H9 (cell line): ENCODE measurements at regions not wholly inside any gene's neighbourhood (a gene's known extent, or its start where the extent isn't known, plus 50 kb on each side); places are given as distances from the start of the nearest gene placed in this dataset.
A peak's percentile ranks its signal among the peaks of the same experiment; 100 is the strongest.

Experiments used
- DNase-seq: peaks from one replicate; pipeline ENCODE4 v3.0.0-alpha.2; 2017
- H2AFZ ChIP-seq: one replicate; pipeline ENCODE4 v1.6.1; 2013; ENCODE audit warnings: mild to moderate bottlenecking, low read length, control low read depth, moderate library complexity
- H2AK5ac ChIP-seq: 2 replicates; pipeline ENCODE4 v1.6.1; 2013; ENCODE audit warnings: low read length, control low read depth, mixed read lengths; ENCODE audit not compliant: insufficient read length
- H2BK120ac ChIP-seq: one replicate; pipeline ENCODE4 v1.6.1; 2013; ENCODE audit warnings: low read depth, mild to moderate bottlenecking, low read length, control low read depth, inconsistent platforms; ENCODE audit not compliant: poor library complexity, severe bottlenecking
- H2BK12ac ChIP-seq: 2 replicates; pipeline ENCODE4 v1.6.1; 2013; ENCODE audit warnings: low read length, control low read depth, mixed read lengths, low read depth; ENCODE audit not compliant: insufficient read length
- H2BK15ac ChIP-seq: 2 replicates; pipeline ENCODE4 v1.6.1; 2013; ENCODE audit warnings: low read depth, low read length, control low read depth
- H2BK20ac ChIP-seq: one replicate; pipeline ENCODE4 v1.6.1; 2013; ENCODE audit warnings: low read depth, mild to moderate bottlenecking, low read length, control low read depth, inconsistent platforms; ENCODE audit not compliant: poor library complexity, severe bottlenecking
- H2BK5ac ChIP-seq: 2 replicates; pipeline ENCODE4 v1.6.1; 2013; ENCODE audit warnings: low read length, control low read depth, mixed read lengths; ENCODE audit not compliant: insufficient read length
- H3K14ac ChIP-seq: 2 replicates; pipeline ENCODE4 v1.6.1; 2013; ENCODE audit warnings: low read length, control low read depth; ENCODE audit not compliant: insufficient read depth
- H3K18ac ChIP-seq: 2 replicates; pipeline ENCODE4 v1.6.1; 2013; ENCODE audit warnings: low read depth, mild to moderate bottlenecking, mixed read lengths, low read length, control low read depth; ENCODE audit not compliant: insufficient read length
- H3K23ac ChIP-seq: 2 replicates; pipeline ENCODE4 v1.6.1; 2013; ENCODE audit warnings: low read length, control low read depth, mixed read lengths, low read depth; ENCODE audit not compliant: insufficient read length
- H3K23me2 ChIP-seq: 2 replicates; pipeline ENCODE4 v1.6.1; 2013; ENCODE audit warnings: low read depth, mild to moderate bottlenecking, mixed read lengths, low read length, control low read depth; ENCODE audit not compliant: insufficient read length, poor library complexity, severe bottlenecking
- H3K27ac ChIP-seq: 2 replicates; pipeline ENCODE4 v1.5.1; 2013; ENCODE audit warnings: low read length, control low read depth, mixed read lengths, low read depth; ENCODE audit not compliant: insufficient read length
- H3K27me3 ChIP-seq: 2 replicates; pipeline ENCODE4 v1.6.1; 2013; ENCODE audit warnings: low read length, control low read depth, inconsistent platforms; ENCODE audit not compliant: insufficient read depth
- H3K4ac ChIP-seq: 2 replicates; pipeline ENCODE4 v1.6.1; 2013; ENCODE audit warnings: low read depth, mild to moderate bottlenecking, control low read depth, inconsistent platforms, low read length, moderate library complexity
- H3K4me1 ChIP-seq: 2 replicates; pipeline ENCODE4 v1.6.1; 2013; ENCODE audit warnings: low read length, control low read depth, inconsistent platforms; ENCODE audit not compliant: insufficient read depth
- H3K4me2 ChIP-seq: 2 replicates; pipeline ENCODE4 v1.6.1; 2013; ENCODE audit warnings: low read length, control low read depth, mixed read lengths; ENCODE audit not compliant: insufficient read length, insufficient read depth
- H3K56ac ChIP-seq: 2 replicates; pipeline ENCODE4 v1.6.1; 2013; ENCODE audit warnings: low read depth, mild to moderate bottlenecking, mixed read lengths, low read length, control low read depth; ENCODE audit not compliant: insufficient read length
- H3K79me1 ChIP-seq: 2 replicates; pipeline ENCODE4 v1.6.1; 2013; ENCODE audit warnings: low read depth, mild to moderate bottlenecking, moderate library complexity, low read length, control low read depth, inconsistent platforms; ENCODE audit not compliant: insufficient read depth, poor library complexity, severe bottlenecking
- H3K79me2 ChIP-seq: 2 replicates; pipeline ENCODE4 v1.6.1; 2013; ENCODE audit warnings: low read length, control low read depth, inconsistent platforms; ENCODE audit not compliant: insufficient read depth
- H3K9ac ChIP-seq: 2 replicates; pipeline ENCODE4 v1.6.1; 2013; ENCODE audit warnings: low read length, control low read depth, mixed read lengths; ENCODE audit not compliant: insufficient read length; ENCODE audit errors: extremely low read depth
- H3K9me3 ChIP-seq: one replicate; pipeline ENCODE4 v1.6.1; 2013; ENCODE audit warnings: low read depth, low read length, inconsistent platforms; ENCODE audit not compliant: control insufficient read depth
- H3T11ph ChIP-seq: one replicate; pipeline ENCODE4 v1.6.1; 2013; ENCODE audit warnings: mild to moderate bottlenecking, low read length, control low read depth, inconsistent platforms
- H4K20me1 ChIP-seq: one replicate; pipeline ENCODE4 v1.6.1; 2013; ENCODE audit not compliant: control insufficient read depth, insufficient read length, insufficient read depth
- H4K5ac ChIP-seq: 2 replicates; pipeline ENCODE4 v1.6.1; 2013; ENCODE audit warnings: low read depth, mild to moderate bottlenecking, mixed read lengths, low read length, control low read depth; ENCODE audit not compliant: insufficient read length
- H4K8ac ChIP-seq: replicated peaks from 2 replicates; pipeline ENCODE4 v1.6.1; 2013; ENCODE audit warnings: low read length, control low read depth, mixed read lengths, low read depth; ENCODE audit not compliant: insufficient read length
- H4K91ac ChIP-seq: 2 replicates; pipeline ENCODE4 v1.6.1; 2013; ENCODE audit warnings: low read depth, mild to moderate bottlenecking, moderate library complexity, mixed read lengths, low read length, control low read depth; ENCODE audit not compliant: insufficient read length
- H3K27ac Mint-ChIP-seq, 3 experiments: 2 replicates in 2 of 3; 3 replicates in 1 of 3; pipeline ENCODE4 v1.8.0; 2020 to 2021; ENCODE audit warnings: mixed read lengths in 3 of 3, mild to moderate bottlenecking in 1 of 3, moderate library complexity in 1 of 3
- H3K27me3 Mint-ChIP-seq: 2 replicates; pipeline ENCODE4 v1.8.0; 2021; ENCODE audit warnings: low read depth, mild to moderate bottlenecking, moderate library complexity, mixed read lengths
- H3K36me3 Mint-ChIP-seq, 3 experiments: 2 replicates in 2 of 3; 3 replicates in 1 of 3; pipeline ENCODE4 v1.8.0; 2020 to 2021; ENCODE audit warnings: low read depth in 3 of 3, mixed read lengths in 3 of 3; ENCODE audit not compliant: insufficient read depth in 1 of 3
- H3K4me1 Mint-ChIP-seq, 2 experiments: 2 replicates each; pipeline ENCODE4 v1.8.0; 2020; ENCODE audit warnings: mixed read lengths in 2 of 2
- H3K4me3 Mint-ChIP-seq, 2 experiments: 2 replicates in 1 of 2; 3 replicates in 1 of 2; pipeline ENCODE4 v1.8.0; 2020 to 2021; ENCODE audit warnings: mild to moderate bottlenecking in 2 of 2, mixed read lengths in 2 of 2, moderate library complexity in 1 of 2
- H3K9me3 Mint-ChIP-seq, 2 experiments: 2 replicates in 1 of 2; 3 replicates in 1 of 2; pipeline ENCODE4 v1.8.0; 2020; ENCODE audit warnings: mild to moderate bottlenecking in 2 of 2, mixed read lengths in 2 of 2, moderate library complexity in 1 of 2
- WGBS: extraction: QIAGEN DNeasy Blood & Tissue Kit; methylation state at CpG from one replicate; pipeline ENCODE4 v1.1.7; 2013; ENCODE audit warnings: missing lambda C conversion rate, low lambda C conversion rate, mixed read lengths; ENCODE audit not compliant: insufficient read length; ENCODE audit errors: extremely low coverage; 5-methylcytosine and 5-hydroxymethylcytosine counted together
- TF ChIP-seq, protein P1 (sequence below): fragments of 200-600 bp; sonication (generic); conservative IDR thresholded peaks from 3 replicates; pipeline ENCODE4 v1.8.0; 2021; ENCODE audit warnings: antibody characterized with exemption, mild to moderate bottlenecking

DNA sequence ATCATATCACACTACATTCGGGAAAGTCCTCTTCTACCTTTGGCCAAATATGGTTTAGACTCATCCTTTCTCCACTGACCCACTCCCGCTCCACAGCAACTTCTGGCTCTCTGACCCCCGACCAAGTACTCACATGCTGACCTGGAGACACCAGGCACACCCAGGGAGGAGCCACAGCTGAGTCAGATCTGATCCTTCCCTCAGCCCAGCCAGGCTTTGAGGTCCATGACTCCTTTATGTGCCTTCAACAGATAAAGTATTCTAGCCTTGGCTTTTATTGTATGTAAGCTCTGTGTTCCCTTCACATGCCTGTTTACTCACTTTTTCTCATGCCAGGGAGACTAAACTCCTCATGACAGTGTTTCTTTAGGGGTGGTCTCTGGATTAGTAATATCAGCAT lies 166.9 kb upstream of the UMPS start:
- no peaks in the 10 kb centered on the region for H3K23me2 ChIP-seq
- no peaks in the 10 kb centered on the region for H3K27me3 ChIP-seq
- H3T11ph ChIP-seq, result no peak overlapping the region
- H4K5ac ChIP-seq, result peak overlapping the region; percentile 43
- H2BK120ac ChIP-seq, result no peak overlapping the region
- H3K23ac ChIP-seq, result no peak overlapping the region
- H3K18ac ChIP-seq, result no peak overlapping the region
- H3K27ac Mint-ChIP-seq, result peak overlapping the region in 1 of 3 experiments; percentile 5; a peak in 1 of 7 replicates
- H3K4ac ChIP-seq, result no peak overlapping the region
- WGBS, result no CpG with 5 or more reads among the region's 3 CpGs
- H2AK5ac ChIP-seq, result no peak overlapping the region
- no peaks in the 10 kb centered on the region for H4K20me1 ChIP-seq
- H3K9me3 Mint-ChIP-seq, result no peaks in the 10 kb centered on the region
- H2AFZ ChIP-seq, result no peak overlapping the region
- no peak overlapping the region for H3K56ac ChIP-seq
- no peak overlapping the region for H3K4me2 ChIP-seq
- H2BK15ac ChIP-seq, result no peak overlapping the region
- no peaks in the 10 kb centered on the region for H3K79me2 ChIP-seq
- peaks cover 5% of the 10 kb centered on the region for H3K27me3 Mint-ChIP-seq
- DNase-seq, result no peak
- no peak overlapping the region for H3K14ac ChIP-seq
- no peaks in the 10 kb centered on the region for H3K36me3 Mint-ChIP-seq
- no peak overlapping the region for H4K8ac ChIP-seq
- no peak overlapping the region for H2BK20ac ChIP-seq
- H3K9me3 ChIP-seq, result no peaks in the 10 kb centered on the region
- no peak overlapping the region for H4K91ac ChIP-seq
- no peak overlapping the region for H2BK5ac ChIP-seq
- H2BK12ac ChIP-seq, result no peak overlapping the region
- no peak overlapping the region for H3K4me3 Mint-ChIP-seq
- TF ChIP-seq, protein P1, sequence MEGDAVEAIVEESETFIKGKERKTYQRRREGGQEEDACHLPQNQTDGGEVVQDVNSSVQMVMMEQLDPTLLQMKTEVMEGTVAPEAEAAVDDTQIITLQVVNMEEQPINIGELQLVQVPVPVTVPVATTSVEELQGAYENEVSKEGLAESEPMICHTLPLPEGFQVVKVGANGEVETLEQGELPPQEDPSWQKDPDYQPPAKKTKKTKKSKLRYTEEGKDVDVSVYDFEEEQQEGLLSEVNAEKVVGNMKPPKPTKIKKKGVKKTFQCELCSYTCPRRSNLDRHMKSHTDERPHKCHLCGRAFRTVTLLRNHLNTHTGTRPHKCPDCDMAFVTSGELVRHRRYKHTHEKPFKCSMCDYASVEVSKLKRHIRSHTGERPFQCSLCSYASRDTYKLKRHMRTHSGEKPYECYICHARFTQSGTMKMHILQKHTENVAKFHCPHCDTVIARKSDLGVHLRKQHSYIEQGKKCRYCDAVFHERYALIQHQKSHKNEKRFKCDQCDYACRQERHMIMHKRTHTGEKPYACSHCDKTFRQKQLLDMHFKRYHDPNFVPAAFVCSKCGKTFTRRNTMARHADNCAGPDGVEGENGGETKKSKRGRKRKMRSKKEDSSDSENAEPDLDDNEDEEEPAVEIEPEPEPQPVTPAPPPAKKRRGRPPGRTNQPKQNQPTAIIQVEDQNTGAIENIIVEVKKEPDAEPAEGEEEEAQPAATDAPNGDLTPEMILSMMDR, result no peak
- H3K4me1 ChIP-seq, result no peaks in the 10 kb centered on the region
- no peak overlapping the region for H3K27ac ChIP-seq
- H3K4me1 Mint-ChIP-seq, result peaks cover 10 to 21% of the 10 kb centered on the region in 2 experiments
- H3K9ac ChIP-seq, result no peak overlapping the region
- no peaks in the 10 kb centered on the region for H3K79me1 ChIP-seq
